H7 (cell line): ENCODE measurements at regions not wholly inside any gene's neighbourhood (a gene's known extent, or its start where the extent isn't known, plus 50 kb on each side); places are given as distances from the start of the nearest gene placed in this dataset.

ENCODE experiments used
- DNase-seq: peaks from one replicate; pipeline ENCODE4 v3.0.0; 2012
- H3K27me3 ChIP-seq: 2 replicates; pipeline ENCODE4 v1.6.0; 2011; ENCODE audit warnings: mild to moderate bottlenecking, low read length; ENCODE audit not compliant: control insufficient read depth, insufficient read depth
- H3K36me3 ChIP-seq: replicated peaks from 2 replicates; pipeline ENCODE4 v1.5.1; 2011; ENCODE audit warnings: low read length; ENCODE audit not compliant: control insufficient read depth, insufficient read depth
- H3K4me3 ChIP-seq: 2 replicates; pipeline ENCODE4 v1.5.1; 2011; ENCODE audit warnings: low read depth, mild to moderate bottlenecking, control low read depth, low read length, moderate library complexity; ENCODE audit not compliant: insufficient read depth

- DNase-seq, result no peak
Measured at GRCh38 chr21:14857529-14857928, 207.3 kb downstream of the NRIP1 start.

GRCh38 chr21:14850394-14850793, 214.4 kb downstream of the NRIP1 start:
- H3K27me3 ChIP-seq, result no peaks in the 10 kb centered on the region
- no peak for DNase-seq

More at GRCh38 chr21:14857529-14857928, 207.3 kb downstream of the NRIP1 start:
- Histone ChIP-seq H3K36me3 (no peaks in the 10 kb centered on the region), H3K4me3 (no peak overlapping the region), H3K27me3 (no peaks in the 10 kb centered on the region)

GRCh38 chr21:14846621-14847020, 218.2 kb downstream of the NRIP1 start:
- DNase-seq, result no peak
- no peaks in the 10 kb centered on the region for H3K36me3 ChIP-seq
- no peak overlapping the region for H3K4me3 ChIP-seq
- H3K27me3 ChIP-seq, result no peaks in the 10 kb centered on the region

More at GRCh38 chr21:14850394-14850793, 214.4 kb downstream of the NRIP1 start:
- Histone ChIP-seq H3K36me3 (no peaks in the 10 kb centered on the region), H3K4me3 (no peak overlapping the region)

- Histone ChIP-seq H3K36me3 (no peaks in the 10 kb centered on the region), H3K27me3 (no peaks in the 10 kb centered on the region), H3K4me3 (no peak overlapping the region)
- no peak for DNase-seq
Measured at GRCh38 chr21:14844001-14844400, 220.8 kb downstream of the NRIP1 start.

GRCh38 chr21:14842601-14843000, 222.2 kb downstream of the NRIP1 start:
- no peak for DNase-seq
- Histone ChIP-seq H3K36me3 (no peaks in the 10 kb centered on the region), H3K4me3 (no peak overlapping the region), H3K27me3 (no peaks in the 10 kb centered on the region)

GRCh38 chr21:14841511-14842472, 223.0 kb downstream of the NRIP1 start:
- no peak for DNase-seq
- Histone ChIP-seq H3K27me3 (no peaks in the 10 kb centered on the region), H3K36me3 (no peaks in the 10 kb centered on the region), H3K4me3 (no peak overlapping the region)

- Histone ChIP-seq H3K27me3 (no peaks in the 10 kb centered on the region), H3K36me3 (no peaks in the 10 kb centered on the region), H3K4me3 (no peak overlapping the region)
- DNase-seq, result no peak
Measured at GRCh38 chr21:14838400-14838799, 226.4 kb downstream of the NRIP1 start.

GRCh38 chr21:14836950-14837349, 227.8 kb downstream of the NRIP1 start:
- H3K27me3 ChIP-seq, result no peaks in the 10 kb centered on the region
- H3K36me3 ChIP-seq, result no peaks in the 10 kb centered on the region
- no peak overlapping the region for H3K4me3 ChIP-seq
- no peak for DNase-seq

GRCh38 chr21:14833666-14834351, 231.0 kb downstream of the NRIP1 start:
- Histone ChIP-seq H3K36me3 (no peaks in the 10 kb centered on the region), H3K4me3 (no peak overlapping the region)
- no peak for DNase-seq

GRCh38 chr21:14833241-14833640, 231.6 kb downstream of the NRIP1 start:
- no peak for DNase-seq
- no peak overlapping the region for H3K4me3 ChIP-seq
- no peaks in the 10 kb centered on the region for H3K36me3 ChIP-seq
- H3K27me3 ChIP-seq, result no peaks in the 10 kb centered on the region

More at GRCh38 chr21:14833666-14834351, 231.0 kb downstream of the NRIP1 start:
- no peaks in the 10 kb centered on the region for H3K27me3 ChIP-seq

- no peak for DNase-seq
- Histone ChIP-seq H3K4me3 (no peak overlapping the region), H3K27me3 (no peaks in the 10 kb centered on the region), H3K36me3 (no peaks in the 10 kb centered on the region)
Measured at GRCh38 chr21:14830307-14830706, 234.5 kb downstream of the NRIP1 start.

- Histone ChIP-seq H3K4me3 (no peak overlapping the region), H3K36me3 (no peaks in the 10 kb centered on the region), H3K27me3 (no peaks in the 10 kb centered on the region)
- no peak for DNase-seq
Measured at GRCh38 chr21:14829685-14830084, 235.1 kb downstream of the NRIP1 start.

GRCh38 chr21:14827468-14827867, 237.3 kb downstream of the NRIP1 start:
- Histone ChIP-seq H3K27me3 (no peaks in the 10 kb centered on the region), H3K4me3 (no peak overlapping the region), H3K36me3 (no peaks in the 10 kb centered on the region)
- no peak for DNase-seq

GRCh38 chr21:14826630-14827029, 238.2 kb downstream of the NRIP1 start:
- Histone ChIP-seq H3K4me3 (no peak overlapping the region), H3K36me3 (no peaks in the 10 kb centered on the region), H3K27me3 (no peaks in the 10 kb centered on the region)
- DNase-seq, result no peak

GRCh38 chr21:14825514-14825974, 239.3 kb downstream of the NRIP1 start:
- no peak for DNase-seq

More at GRCh38 chr21:14825514-14825974, 239.3 kb downstream of the NRIP1 start:
- H3K4me3 ChIP-seq, result no peak overlapping the region
- H3K27me3 ChIP-seq, result no peaks in the 10 kb centered on the region
- H3K36me3 ChIP-seq, result no peaks in the 10 kb centered on the region
